Heart left ventricle (tissue), 16 donors: ENCODE measurements at regions not wholly inside any gene's neighbourhood (a gene's known extent, or its start where the extent isn't known, plus 50 kb on each side); places are given as distances from the start of the nearest gene placed in this dataset.

ENCODE experiments used
- ATAC-seq, 4 donors: fragments of 200-7000 bp; cut with Tn5 transposase; one replicate each; pipeline ENCODE4 v1.9.1; 2020 to 2022; ENCODE audit warnings: moderate library complexity in 4 of 4, mild to moderate bottlenecking in 3 of 4, moderate number of reproducible peaks in 1 of 4
- DNase-seq, 5 donors: peaks; one replicate each; pipeline ENCODE4 v3.0.0-alpha.2; 2020
- H3K27ac ChIP-seq, 12 donors: fragments of 200-600 bp; sonication (generic) in 4 of 12; one replicate each; pipeline versions ENCODE4 v1.5.0 to v1.8.0; 2016 to 2022; ENCODE audit warnings: mild to moderate bottlenecking in 2 of 12
- H3K27me3 ChIP-seq, 9 donors: fragments of 200-600 bp; sonication (generic) in 2 of 9; one replicate each; pipeline versions ENCODE4 v1.5.1 to v1.8.0; 2016 to 2022; ENCODE audit warnings: mild to moderate bottlenecking in 3 of 9
- H3K36me3 ChIP-seq, 9 donors: fragments of 200-600 bp; sonication (generic) in 2 of 9; one replicate each; pipeline versions ENCODE4 v1.5.0 to v1.8.0; 2018 to 2022; ENCODE audit warnings: mild to moderate bottlenecking in 2 of 9
- H3K4me1 ChIP-seq, 12 donors: fragments of 200-600 bp; sonication (generic) in 4 of 12; one replicate each; pipeline versions ENCODE4 v1.5.0 to v1.8.0; 2016 to 2022; ENCODE audit warnings: mild to moderate bottlenecking in 3 of 12
- H3K4me3 ChIP-seq, 12 donors: fragments of 200-600 bp; sonication (generic) in 4 of 12; one replicate each; pipeline versions ENCODE4 v1.5.0 to v1.8.0; 2017 to 2022; ENCODE audit warnings: mild to moderate bottlenecking in 9 of 12, moderate library complexity in 4 of 12
- H3K9me3 ChIP-seq, 12 donors: fragments of 200-600 bp; sonication (generic) in 4 of 12; one replicate each; pipeline versions ENCODE4 v1.5.0 to v1.8.0; 2016 to 2022; ENCODE audit warnings: mild to moderate bottlenecking in 1 of 12
- CTCF ChIP-seq, 12 donors: fragments of 200-600 bp; sonication (generic) in 4 of 12; IDR thresholded peaks; one replicate each; pipeline versions ENCODE4 v1.5.0 to v1.8.0; 2018 to 2022; ENCODE audit warnings: antibody characterized with exemption in 12 of 12, mild to moderate bottlenecking in 5 of 12
- POLR2A ChIP-seq, 2 donors: fragments of 450-650 bp; IDR thresholded peaks; one replicate each; pipeline ENCODE4 v1.6.1; 2017; ENCODE audit warnings: antibody characterized with exemption in 2 of 2, mild to moderate bottlenecking in 2 of 2, moderate library complexity in 2 of 2
- WGBS, 4 donors: extraction: QIAGEN DNeasy Blood & Tissue Kit in 2 of 4; methylation state at CpG; one replicate each; pipeline versions ENCODE4 v1.1.5 to v1.1.7; 2013 to 2018; 5-methylcytosine and 5-hydroxymethylcytosine counted together
- intact Hi-C, 10 donors: fragments of 100-400 bp; cut with DNase I; formaldehyde crosslinking; loops; one replicate each; pipeline versions ENCODE4 v1.11.1 to v1.14.2; 2022
- donor health status: ischemic (EF 13 %, LVEDD 7.1; RV severe dilation, severe dysfunction).
- donor health status: healthy with polysubstance abuse.
- donor health status: DM: no; HTN: yes; CAD: no.
- donor health status: DM: no; HTN: no; CAD: no.
- donor health status: ischemic (EF 25% LVEDD 6.9; RV normal size, moderate dysfunction).
- donor health status: ischemic (EF 25% LVEDD 5.7; RV mildly dilated, moderate dysfunction).
- donor health status: healthy.
- donor health status: DM: yes; HTN: yes; CAD: no.
- donor health status: ischemic (EF 35%, LVEDD 5.7; RV mildly dilated, moderate dysfunction).
- donor health status: nonischemic (EF 11% LVEDD 7.7; RV severe dilation, severe dysfunction).
- donor health status: DM: yes; HTN: yes; CAD: no.
- donor health status: PGD.
- donor health status: ischemic (EF 29% LVEDD 5.4; RV normal size, mild dysfunction).
- donor health status: nonischemic (EF 23%, LVEDD 6.1; RV moderate dilation, normal function).

GRCh38 chr18:66110607-66111006, 359.8 kb downstream of the CDH7 start:
- H3K27ac ChIP-seq, result no peak overlapping the region
- intact Hi-C loops, result no loop called here
- WGBS, 4 donors, result 79 to 88% (median 82%) methylated on average over 1 of the region's 1 CpG
- DNase-seq, result no peak
- no peaks in the 10 kb centered on the region for H3K27me3 ChIP-seq
- no peak for ATAC-seq
- no peaks in the 10 kb centered on the region for H3K4me1 ChIP-seq
- H3K4me3 ChIP-seq, result no peak overlapping the region
- peaks cover 0 to 4% (median 0%) of the 10 kb centered on the region in 12 donors for H3K9me3 ChIP-seq
- H3K36me3 ChIP-seq, result no peaks in the 10 kb centered on the region
- TF ChIP-seq POLR2A (IDR thresholded peaks at IDR 0.05) (no peak), CTCF (IDR thresholded peaks at IDR 0.05) (no peak)

- TF ChIP-seq POLR2A (IDR thresholded peaks at IDR 0.05), result no peak
- TF ChIP-seq CTCF (IDR thresholded peaks at IDR 0.05), result no peak
- intact Hi-C loops, result no loop called here
- WGBS, 4 donors, result 75 to 84% (median 82%) methylated on average over 1 of the region's 1 CpG
- H3K27me3 ChIP-seq, result no peaks in the 10 kb centered on the region
- DNase-seq (no peak), ATAC-seq (no peak)
- no peaks in the 10 kb centered on the region for H3K36me3 ChIP-seq
- H3K27ac ChIP-seq, result no peak overlapping the region
- peaks cover 0 to 4% (median 0%) of the 10 kb centered on the region in 12 donors for H3K9me3 ChIP-seq
- H3K4me1 ChIP-seq, result no peaks in the 10 kb centered on the region
- no peak overlapping the region for H3K4me3 ChIP-seq
These were observed 359.2 kb downstream of the CDH7 start for GRCh38 chr18:66109981-66110380.

- no peaks in the 10 kb centered on the region for H3K36me3 ChIP-seq
- ATAC-seq (no peak), DNase-seq (no peak)
- 84 to 91% (median 86%) methylated on average over 3 of the region's 3 CpGs for WGBS, 4 donors
- peaks cover 0 to 4% (median 0%) of the 10 kb centered on the region in 12 donors for H3K9me3 ChIP-seq
- no peak for TF ChIP-seq POLR2A (IDR thresholded peaks at IDR 0.05)
- TF ChIP-seq CTCF (IDR thresholded peaks at IDR 0.05), result no peak
- H3K27ac ChIP-seq, result no peak overlapping the region
- no peak overlapping the region for H3K4me3 ChIP-seq
- intact Hi-C loops, result no loop called here
- H3K27me3 ChIP-seq, result no peaks in the 10 kb centered on the region
- H3K4me1 ChIP-seq, result no peaks in the 10 kb centered on the region
These were observed 356.7 kb downstream of the CDH7 start for GRCh38 chr18:66107546-66107945.

- H3K27ac ChIP-seq, result no peak overlapping the region
- no peaks in the 10 kb centered on the region for H3K9me3 ChIP-seq
- H3K4me3 ChIP-seq, result no peak overlapping the region
- no peaks in the 10 kb centered on the region for H3K36me3 ChIP-seq
- 46 to 53% (median 48%) methylated on average over 4 of the region's 4 CpGs for WGBS, 4 donors
- ATAC-seq, result no peak
- intact Hi-C loops, result no loop called here
- H3K4me1 ChIP-seq, result no peaks in the 10 kb centered on the region
- no peak for DNase-seq
- TF ChIP-seq CTCF (IDR thresholded peaks at IDR 0.05), result no peak
- TF ChIP-seq POLR2A (IDR thresholded peaks at IDR 0.05), result no peak
- H3K27me3 ChIP-seq, result no peaks in the 10 kb centered on the region
These were observed 354.2 kb downstream of the CDH7 start for GRCh38 chr18:66105016-66105415.
